HEK293 (cell line): ENCODE measurements at regions not wholly inside any gene's neighbourhood (a gene's known extent, or its start where the extent isn't known, plus 50 kb on each side); places are given as distances from the start of the nearest gene placed in this dataset.

Experiments used
- CTCF ChIA-PET: fragments of 350-600 bp; formaldehyde crosslinking; extraction: SDS; loops from one replicate; lab custom pipeline; 2021; ENCODE audit warnings: antibody characterized with exemption; lab: Yijun Ruan, JAX
- POLR2A ChIA-PET: fragments of 300-600 bp; formaldehyde crosslinking; extraction: SDS; loops from one replicate; lab custom pipeline; 2020; ENCODE audit warnings: antibody characterized with exemption, inconsistent platforms; lab: Yijun Ruan, JAX
- H3K27ac ChIP-seq: fragments of 200-500 bp; sonication (Bioruptor generic); 2 replicates; pipeline ENCODE4 v1.5.1; 2014; ENCODE audit warnings: low read depth, low read length, control low read depth, inconsistent platforms; ENCODE audit errors: extremely low read depth
- H3K36me3 ChIP-seq, 2 experiments: fragments of 200-500 bp in 1 of 2; sonication (Bioruptor generic) in 1 of 2; 1 replicate in 1 of 2; 2 replicates in 1 of 2; pipeline ENCODE4 v1.5.1; 2014 to 2017; ENCODE audit warnings: inconsistent platforms in 2 of 2, low read length in 2 of 2; ENCODE audit not compliant: control insufficient read depth in 2 of 2, insufficient read depth in 1 of 2
- H3K4me1 ChIP-seq: fragments of 200-500 bp; sonication (Bioruptor generic); 2 replicates; pipeline ENCODE4 v1.5.1; 2014; ENCODE audit warnings: mild to moderate bottlenecking, low read length, inconsistent platforms; ENCODE audit not compliant: control insufficient read depth, insufficient read depth
- H3K4me3 ChIP-seq: 2 replicates; pipeline ENCODE4 v1.5.1; 2011; ENCODE audit warnings: low read depth, mild to moderate bottlenecking, control low read depth, low read length, moderate library complexity
- H3K9me3 ChIP-seq: fragments of 200-500 bp; sonication (Bioruptor generic); 2 replicates; pipeline ENCODE4 v1.5.1; 2014; ENCODE audit warnings: low read depth, low read length, inconsistent platforms; ENCODE audit not compliant: control insufficient read depth, insufficient read depth
- ELK4 ChIP-seq: IDR thresholded peaks from 2 replicates; pipeline ENCODE4 v1.6.1; 2011; ENCODE audit warnings: mild to moderate bottlenecking, low read depth, low read length, borderline replicate concordance
- GLIS1 ChIP-seq: fragments of 450-650 bp; formaldehyde crosslinking; IDR thresholded peaks from 2 replicates; pipeline ENCODE4 v1.5.1; 2016; ENCODE audit warnings: missing biosample characterization, missing genetic modification characterization
- GLIS2 ChIP-seq: fragments of 450-650 bp; formaldehyde crosslinking; IDR thresholded peaks from 2 replicates; pipeline ENCODE4 v1.5.1; 2016; ENCODE audit warnings: missing biosample characterization, missing genetic modification characterization
- IKZF3 ChIP-seq: fragments of 450-650 bp; IDR thresholded peaks from 2 replicates; pipeline ENCODE4 v1.5.0; 2018; ENCODE audit warnings: missing biosample characterization, mild to moderate bottlenecking, missing genetic modification characterization, moderate library complexity
- KLF7 ChIP-seq: fragments of 450-650 bp; formaldehyde crosslinking; IDR thresholded peaks from 2 replicates; pipeline ENCODE4 v1.5.1; 2016; ENCODE audit warnings: missing biosample characterization, missing genetic modification characterization, borderline replicate concordance
- OVOL3 ChIP-seq: fragments of 450-650 bp; formaldehyde crosslinking; IDR thresholded peaks from 2 replicates; pipeline ENCODE4 v1.5.1; 2016; ENCODE audit warnings: missing biosample characterization, missing genetic modification characterization
- SALL2 ChIP-seq: fragments of 450-650 bp; formaldehyde crosslinking; IDR thresholded peaks from 2 replicates; pipeline ENCODE4 v1.5.0; 2017; ENCODE audit warnings: missing biosample characterization, mild to moderate bottlenecking, missing genetic modification characterization, borderline replicate concordance
- WT1 ChIP-seq: fragments of 450-650 bp; formaldehyde crosslinking; IDR thresholded peaks from 2 replicates; pipeline ENCODE4 v1.5.1; 2016; ENCODE audit warnings: missing biosample characterization, missing genetic modification characterization
- ZBTB10 ChIP-seq: fragments of 450-650 bp; formaldehyde crosslinking; IDR thresholded peaks from 2 replicates; pipeline ENCODE4 v1.5.1; 2016; ENCODE audit warnings: missing biosample characterization, missing genetic modification characterization
- ZBTB44 ChIP-seq: fragments of 450-650 bp; IDR thresholded peaks from 2 replicates; pipeline ENCODE4 v1.5.1; 2018; ENCODE audit warnings: missing biosample characterization, mild to moderate bottlenecking, missing genetic modification characterization
- ZFP41 ChIP-seq: fragments of 450-650 bp; formaldehyde crosslinking; IDR thresholded peaks from 2 replicates; pipeline ENCODE4 v1.5.1; 2016; ENCODE audit warnings: missing biosample characterization, missing genetic modification characterization, borderline replicate concordance
- ZNF24 ChIP-seq: fragments of 450-650 bp; formaldehyde crosslinking; IDR thresholded peaks from 2 replicates; pipeline ENCODE4 v1.5.1; 2016; ENCODE audit warnings: missing biosample characterization, missing genetic modification characterization
- ZNF274 ChIP-seq, 2 experiments: fragments of 200-500 bp in 1 of 2; fragments of 450-650 bp in 1 of 2; sonication (Bioruptor generic) in 1 of 2; formaldehyde crosslinking in 1 of 2; IDR thresholded peaks; 2 replicates each; pipeline versions ENCODE4 v1.5.1 to v1.6.1; 2014 to 2016; ENCODE audit warnings: borderline replicate concordance in 1 of 2, inconsistent platforms in 1 of 2, low read length in 1 of 2, missing biosample characterization in 1 of 2, missing genetic modification characterization in 1 of 2
- ZNF544 ChIP-seq: fragments of 450-650 bp; formaldehyde crosslinking; IDR thresholded peaks from 2 replicates; pipeline ENCODE4 v1.5.0; 2017; ENCODE audit warnings: missing biosample characterization, missing genetic modification characterization
- ZNF561 ChIP-seq: fragments of 450-650 bp; IDR thresholded peaks from 2 replicates; pipeline ENCODE4 v1.5.1; 2018; ENCODE audit warnings: missing biosample characterization, missing genetic modification characterization, borderline replicate concordance
- ZNF624 ChIP-seq: fragments of 450-650 bp; formaldehyde crosslinking; IDR thresholded peaks from 2 replicates; pipeline ENCODE4 v1.5.1; 2017; ENCODE audit warnings: missing biosample characterization, missing genetic modification characterization
- ZNF626 ChIP-seq: fragments of 450-650 bp; sonication (Bioruptor Pico); formaldehyde crosslinking; IDR thresholded peaks from 2 replicates; pipeline ENCODE4 v1.5.1; 2018; ENCODE audit warnings: missing biosample characterization, missing genetic modification characterization, inconsistent platforms
- ZNF654 ChIP-seq: fragments of 450-650 bp; formaldehyde crosslinking; IDR thresholded peaks from 2 replicates; pipeline ENCODE4 v1.5.1; 2016; ENCODE audit warnings: low read depth, missing biosample characterization, missing genetic modification characterization
- ZNF785 ChIP-seq: fragments of 450-650 bp; formaldehyde crosslinking; IDR thresholded peaks from 2 replicates; pipeline ENCODE4 v1.5.1; 2016; ENCODE audit warnings: missing biosample characterization, missing genetic modification characterization
- ZNF792 ChIP-seq: fragments of 450-650 bp; formaldehyde crosslinking; IDR thresholded peaks from 2 replicates; pipeline ENCODE4 v1.5.1; 2016; ENCODE audit warnings: missing biosample characterization, missing genetic modification characterization
- ZSCAN18 ChIP-seq: fragments of 450-650 bp; formaldehyde crosslinking; IDR thresholded peaks from 2 replicates; pipeline ENCODE4 v1.5.1; 2016; ENCODE audit warnings: missing biosample characterization, missing genetic modification characterization

- TF ChIP-seq GLIS1 (no peak), GLIS2 (tag by site-specific recombination) (no peak), ZNF274 (IDR thresholded peaks at IDR 0.05; ENCODE audit: low read length) (no peak), ZNF274 (tag by site-specific recombination; IDR thresholded peaks at IDR 0.05; ENCODE audit: borderline replicate concordance) (no peak), ZBTB10 (tag by site-specific recombination) (no peak)
Measured at GRCh38 chr7:145643981-145644380, 472.6 kb upstream of the CNTNAP2 start (continued).

GRCh38 chr7:145633513-145633912, 483.1 kb upstream of the CNTNAP2 start:
- H3K27ac ChIP-seq = no peak overlapping the region
- no peaks in the 10 kb centered on the region for H3K4me1 ChIP-seq
- no peaks in the 10 kb centered on the region for H3K9me3 ChIP-seq
- H3K36me3 ChIP-seq = no peaks in the 10 kb centered on the region
- POLR2A ChIA-PET = no interaction called here
- TF ChIP-seq ZNF544 (tag by site-specific recombination) (no peak), ZNF626 (no peak), ZFP41 (tag by site-specific recombination) (no peak), SALL2 (tag by site-specific recombination) (no peak), ZNF624 (tag by site-specific recombination) (no peak)
- TF ChIP-seq, all 188 proteins: peak for 0
- H3K4me3 ChIP-seq = no peak overlapping the region
- CTCF ChIA-PET = no interaction called here

GRCh38 chr7:145624618-145625017, 492.0 kb upstream of the CNTNAP2 start:
- ChIA-PET POLR2A (no interaction called here), CTCF (no interaction called here)
- no peak overlapping the region for H3K4me3 ChIP-seq
- H3K9me3 ChIP-seq = no peaks in the 10 kb centered on the region
- H3K27ac ChIP-seq = no peak overlapping the region
- no peaks in the 10 kb centered on the region for H3K4me1 ChIP-seq
- no peaks in the 10 kb centered on the region for H3K36me3 ChIP-seq
- no peak for TF ChIP-seq OVOL3 (tag by site-specific recombination)
- no peak for TF ChIP-seq KLF7
- TF ChIP-seq ZNF792 (tag by site-specific recombination) = no peak
- no peak for TF ChIP-seq ZBTB44 (tag by site-specific recombination)

GRCh38 chr7:145605963-145606362, 510.6 kb upstream of the CNTNAP2 start:
- Histone ChIP-seq H3K9me3 (no peaks in the 10 kb centered on the region), H3K4me3 (no peak overlapping the region), H3K27ac (no peak overlapping the region), H3K36me3 (no peaks in the 10 kb centered on the region), H3K4me1 (no peaks in the 10 kb centered on the region)
- CTCF ChIA-PET = no interaction called here
- POLR2A ChIA-PET = no interaction called here
- no peak for TF ChIP-seq ZSCAN18 (tag by site-specific recombination)
- no peak for TF ChIP-seq ZNF785 (tag by site-specific recombination)
- no peak for TF ChIP-seq ZNF792 (tag by site-specific recombination)
- TF ChIP-seq ZNF654 (tag by site-specific recombination) = no peak
- TF ChIP-seq ZNF24 (tag by site-specific recombination) = no peak
- no peak for TF ChIP-seq ZNF561 (tag by site-specific recombination)
- no peak for TF ChIP-seq ELK4
- no peak for TF ChIP-seq WT1 (tag by site-specific recombination)
- TF ChIP-seq IKZF3 (tag by site-specific recombination) = no peak
